ENCODE measurements at regions not wholly inside any gene's neighbourhood (a gene's known extent, or its start where the extent isn't known, plus 50 kb on each side); places are given as distances from the start of the nearest gene placed in this dataset.

GRCh38 chr17:65459677-65460347 is 101.6 kb downstream of the AXIN2 start:
- H3K36me3 Mint-ChIP-seq (ENCODE audit: low read depth) = no peaks in the 10 kb centered on the region
- peaks cover 37% of the 10 kb centered on the region for H3K4me1 Mint-ChIP-seq
- H3K27me3 Mint-ChIP-seq (ENCODE audit: low read depth) = no peaks in the 10 kb centered on the region
- DNase-seq (ENCODE audit: low read depth, low spot score) = no peak
- H3K4me3 Mint-ChIP-seq = no peak overlapping the region
- TF ChIP-seq CTCF (conservative IDR thresholded peaks at IDR 0.05) = no peak
- H3K27ac Mint-ChIP-seq (ENCODE audit: unreplicated experiment) = no peak overlapping the region
- peaks cover 2% of the 10 kb centered on the region for H3K9me3 Mint-ChIP-seq

- no peaks in the 10 kb centered on the region for H3K27me3 Mint-ChIP-seq (ENCODE audit: low read depth)
- H3K36me3 Mint-ChIP-seq (ENCODE audit: low read depth) = no peaks in the 10 kb centered on the region
- no peak overlapping the region for H3K27ac Mint-ChIP-seq (ENCODE audit: unreplicated experiment)
- no peak for TF ChIP-seq CTCF (conservative IDR thresholded peaks at IDR 0.05)
- no peak overlapping the region for H3K4me3 Mint-ChIP-seq
- H3K4me1 Mint-ChIP-seq = peaks cover 33% of the 10 kb centered on the region
- no peaks in the 10 kb centered on the region for H3K9me3 Mint-ChIP-seq
- no peak for DNase-seq (ENCODE audit: low read depth, low spot score)
Observed at GRCh38 chr17:65457635-65458257, 103.7 kb downstream of the AXIN2 start.

GRCh38 chr17:65457183-65457582 is 104.3 kb downstream of the AXIN2 start:
- no peak for TF ChIP-seq CTCF (conservative IDR thresholded peaks at IDR 0.05)
- no peak for DNase-seq (ENCODE audit: low read depth, low spot score)
- Mint-ChIP-seq H3K27ac (ENCODE audit: unreplicated experiment) (no peak overlapping the region), H3K9me3 (peaks cover 6% of the 10 kb centered on the region), H3K36me3 (ENCODE audit: low read depth) (peaks cover 3% of the 10 kb centered on the region), H3K27me3 (ENCODE audit: low read depth) (no peaks in the 10 kb centered on the region), H3K4me3 (no peak overlapping the region), H3K4me1 (peaks cover 33% of the 10 kb centered on the region)

- peaks cover 11% of the 10 kb centered on the region for H3K9me3 Mint-ChIP-seq
- H3K4me1 Mint-ChIP-seq = peaks cover 33% of the 10 kb centered on the region
- TF ChIP-seq CTCF (conservative IDR thresholded peaks at IDR 0.05) = no peak
- H3K27me3 Mint-ChIP-seq (ENCODE audit: low read depth) = no peaks in the 10 kb centered on the region
- DNase-seq (ENCODE audit: low read depth, low spot score) = no peak
- H3K36me3 Mint-ChIP-seq (ENCODE audit: low read depth) = peaks cover 6% of the 10 kb centered on the region
- no peak overlapping the region for H3K27ac Mint-ChIP-seq (ENCODE audit: unreplicated experiment)
- no peak overlapping the region for H3K4me3 Mint-ChIP-seq
Observed at GRCh38 chr17:65456368-65457151, 104.9 kb downstream of the AXIN2 start.

GRCh38 chr17:65455972-65456343 is 105.5 kb downstream of the AXIN2 start:
- DNase-seq (ENCODE audit: low read depth, low spot score) = no peak
- Mint-ChIP-seq H3K36me3 (ENCODE audit: low read depth) (peaks cover 6% of the 10 kb centered on the region), H3K9me3 (peaks cover 17% of the 10 kb centered on the region), H3K4me1 (peaks cover 33% of the 10 kb centered on the region), H3K27ac (ENCODE audit: unreplicated experiment) (peak overlapping the region; percentile 36), H3K4me3 (no peak overlapping the region), H3K27me3 (ENCODE audit: low read depth) (no peaks in the 10 kb centered on the region)
- TF ChIP-seq CTCF (conservative IDR thresholded peaks at IDR 0.05) = peak; percentile 50

Measured in neural crest cell (in vitro differentiated cells).